SK-N-SH (cell line): ENCODE measurements at regions not wholly inside any gene's neighbourhood (a gene's known extent, or its start where the extent isn't known, plus 50 kb on each side); places are given as distances from the start of the nearest gene placed in this dataset.

Experiments used
- CTCF ChIA-PET: fragments of 300-600, 350-600 bp; formaldehyde crosslinking; extraction: SDS; loops from one replicate; lab custom pipeline; 2021; lab: Yijun Ruan, JAX
- POLR2A ChIA-PET: fragments of 350-600 bp; sonication (Branson Sonifier 250); formaldehyde crosslinking; extraction: SDS; loops from one replicate; lab custom pipeline; 2020; ENCODE audit warnings: antibody characterized with exemption, inconsistent platforms; lab: Yijun Ruan, JAX
- DNase-seq: peaks from one replicate; pipeline ENCODE4 v3.0.0; 2012
- H2AFZ ChIP-seq: fragments of 200-600 bp; sonication (generic); 2 replicates; pipeline ENCODE4 v1.8.1; 2016; ENCODE audit warnings: antibody characterized with exemption, mild to moderate bottlenecking, low read depth
- H3F3A ChIP-seq: fragments of 200-600 bp; sonication (generic); replicated peaks from 2 replicates; pipeline ENCODE3; 2016; ENCODE audit warnings: antibody characterized with exemption, mild to moderate bottlenecking; ENCODE audit not compliant: insufficient read depth
- H3K27ac ChIP-seq, 2 experiments: fragments of 200-500 bp in 1 of 2; fragments of 200-600 bp in 1 of 2; sonication (Bioruptor generic) in 1 of 2; sonication (generic), shearing (Covaris generic) in 1 of 2; 2 replicates each; pipeline versions ENCODE4 v1.5.1 to v1.6.1; 2014 to 2016; ENCODE audit warnings: low read depth in 2 of 2, inconsistent platforms in 1 of 2, low read length in 1 of 2, mild to moderate bottlenecking in 1 of 2, mixed read lengths in 1 of 2
- H3K27me3 ChIP-seq: fragments of 200-600 bp; sonication (generic), shearing (Covaris generic); 2 replicates; pipeline ENCODE4 v1.6.1; 2016; ENCODE audit warnings: mixed run types; ENCODE audit not compliant: insufficient read depth
- H3K36me3 ChIP-seq, 2 experiments: fragments of 200-500 bp in 1 of 2; fragments of 200-600 bp in 1 of 2; sonication (Bioruptor generic) in 1 of 2; sonication (generic) in 1 of 2; replicated peaks in 1 of 2; 2 replicates each; pipeline versions ENCODE3 to v1.5.1; 2014 to 2016; ENCODE audit warnings: low read length in 1 of 2, mild to moderate bottlenecking in 1 of 2; ENCODE audit not compliant: insufficient read depth in 2 of 2, control insufficient read depth in 1 of 2
- H3K4me1 ChIP-seq, 2 experiments: fragments of 200-500 bp in 1 of 2; fragments of 200-600 bp in 1 of 2; sonication (Bioruptor generic) in 1 of 2; sonication (generic), shearing (Covaris generic) in 1 of 2; 2 replicates each; pipeline versions ENCODE4 v1.5.1 to v1.6.1; 2014 to 2016; ENCODE audit warnings: low read depth in 1 of 2, low read length in 1 of 2, mixed run types in 1 of 2; ENCODE audit not compliant: insufficient read depth in 2 of 2, control insufficient read depth in 1 of 2
- H3K4me2 ChIP-seq: fragments of 200-600 bp; sonication (generic), shearing (Covaris generic); 2 replicates; pipeline ENCODE4 v1.6.1; 2017; ENCODE audit warnings: mixed run types
- H3K4me3 ChIP-seq, 2 experiments: fragments of 200-500 bp in 1 of 2; fragments of 200-600 bp in 1 of 2; sonication (Bioruptor generic) in 1 of 2; sonication (generic), shearing (Covaris generic) in 1 of 2; 2 replicates each; pipeline versions ENCODE4 v1.5.1 to v1.8.1; 2014 to 2016; ENCODE audit warnings: low read depth in 2 of 2, inconsistent platforms in 1 of 2, low read length in 1 of 2, mild to moderate bottlenecking in 1 of 2, mixed read lengths in 1 of 2, moderate library complexity in 1 of 2
- H3K79me2 ChIP-seq: fragments of 200-600 bp; sonication (generic); 2 replicates; pipeline ENCODE4 v1.8.1; 2017; ENCODE audit warnings: mild to moderate bottlenecking; ENCODE audit not compliant: insufficient read depth
- H3K9ac ChIP-seq: fragments of 200-600 bp; sonication (generic); 2 replicates; pipeline ENCODE4 v1.6.1; 2017; ENCODE audit warnings: mixed run types
- H3K9me2 ChIP-seq: fragments of 200-600 bp; sonication (generic); 2 replicates; pipeline ENCODE4 v1.6.1; 2017; ENCODE audit warnings: mixed run types
- H3K9me3 ChIP-seq: fragments of 200-600 bp; sonication (generic); 2 replicates; pipeline ENCODE4 v1.6.1; 2017; ENCODE audit warnings: mixed run types, mild to moderate bottlenecking, moderate library complexity
- H4K20me1 ChIP-seq: fragments of 200-600 bp; sonication (generic); 2 replicates; pipeline ENCODE4 v1.6.1; 2017; ENCODE audit warnings: mild to moderate bottlenecking, mixed run types; ENCODE audit not compliant: insufficient read depth
- CHD2 ChIP-seq: fragments of 150-350 bp; IDR thresholded peaks from 2 replicates; pipeline ENCODE4 v1.6.1; 2018; ENCODE audit warnings: low read length; ENCODE audit not compliant: partially characterized antibody
- ELF1 ChIP-seq: IDR thresholded peaks from 2 replicates; pipeline ENCODE4 v1.4.0; 2012
- EP300 ChIP-seq, 2 experiments: IDR thresholded peaks; 2 replicates each; pipeline versions ENCODE4 v1.4.0 to v1.6.1; 2012; ENCODE audit warnings: borderline replicate concordance in 1 of 2, low read depth in 1 of 2, low read length in 1 of 2
- EZH2phosphoT487 ChIP-seq: fragments of 200-600 bp; sonication (generic); IDR thresholded peaks from 2 replicates; pipeline ENCODE4 v1.6.1; 2017; ENCODE audit warnings: low read depth, mixed run types, mild to moderate bottlenecking, antibody characterized with exemption, moderate library complexity, borderline replicate concordance
- JUND ChIP-seq: IDR thresholded peaks from 2 replicates; pipeline ENCODE4 v1.4.0; 2012
- MEF2A ChIP-seq: IDR thresholded peaks from 2 replicates; pipeline ENCODE4 v1.4.0; 2012; ENCODE audit warnings: low read depth, borderline replicate concordance
- MXI1 ChIP-seq: IDR thresholded peaks from 2 replicates; pipeline ENCODE4 v1.6.1; 2012; ENCODE audit warnings: mild to moderate bottlenecking, low read depth, low read length, improper control_type of control experiment
- NRF1 ChIP-seq: IDR thresholded peaks from 2 replicates; pipeline ENCODE4 v1.6.1; 2012; ENCODE audit warnings: low read depth, mild to moderate bottlenecking, low read length
- POLR2AphosphoS5 ChIP-seq: IDR thresholded peaks from 2 replicates; pipeline ENCODE4 v1.6.1; 2012; ENCODE audit warnings: low read depth, low read length
- RCOR1 ChIP-seq: fragments of 150-350 bp; IDR thresholded peaks from 2 replicates; pipeline ENCODE4 v1.6.1; 2017; ENCODE audit warnings: antibody characterized with exemption, low read length
- RFX5 ChIP-seq: IDR thresholded peaks from 2 replicates; pipeline ENCODE4 v1.6.1; 2012; ENCODE audit warnings: mild to moderate bottlenecking, improper control_type of control experiment, low read length
- RXRA ChIP-seq: IDR thresholded peaks from 2 replicates; pipeline ENCODE4 v1.4.0; 2012; ENCODE audit warnings: low read depth, mild to moderate bottlenecking, borderline replicate concordance
- SIN3A ChIP-seq: IDR thresholded peaks from 2 replicates; pipeline ENCODE4 v1.6.1; 2012; ENCODE audit warnings: low read depth, mild to moderate bottlenecking, low read length, moderate library complexity, borderline replicate concordance
- SMC3 ChIP-seq: IDR thresholded peaks from 2 replicates; pipeline ENCODE4 v1.6.1; 2012; ENCODE audit warnings: low read depth, low read length, improper control_type of control experiment
- TCF12 ChIP-seq: IDR thresholded peaks from 2 replicates; pipeline ENCODE4 v1.4.0; 2012
- WGBS: methylation state at CpG from one replicate; pipeline ENCODE4 v1.1.6; 2017; ENCODE audit warnings: low lambda C conversion rate; 5-methylcytosine and 5-hydroxymethylcytosine counted together
- TF ChIP-seq, protein P1 (sequence below): fragments of 150-350 bp; IDR thresholded peaks from 2 replicates; pipeline ENCODE4 v1.6.1; 2016; ENCODE audit warnings: mild to moderate bottlenecking, low read depth, low read length
- TF ChIP-seq, protein P2 (sequence below): IDR thresholded peaks from 2 replicates; pipeline ENCODE4; 2012
- TF ChIP-seq, protein P3 (sequence below): fragments of 150-350 bp; IDR thresholded peaks from 2 replicates; pipeline ENCODE4 v1.6.1; 2017; ENCODE audit warnings: antibody characterized with exemption, low read length, low read depth, borderline replicate concordance
- TF ChIP-seq, protein P4 (sequence below): IDR thresholded peaks from 2 replicates; pipeline ENCODE4 v1.6.1; 2012; ENCODE audit warnings: mild to moderate bottlenecking, low read depth, low read length, moderate library complexity
- TF ChIP-seq, protein P5 (sequence below): IDR thresholded peaks from 2 replicates; pipeline ENCODE4 v1.4.0; 2012; ENCODE audit warnings: low read depth

DNA sequence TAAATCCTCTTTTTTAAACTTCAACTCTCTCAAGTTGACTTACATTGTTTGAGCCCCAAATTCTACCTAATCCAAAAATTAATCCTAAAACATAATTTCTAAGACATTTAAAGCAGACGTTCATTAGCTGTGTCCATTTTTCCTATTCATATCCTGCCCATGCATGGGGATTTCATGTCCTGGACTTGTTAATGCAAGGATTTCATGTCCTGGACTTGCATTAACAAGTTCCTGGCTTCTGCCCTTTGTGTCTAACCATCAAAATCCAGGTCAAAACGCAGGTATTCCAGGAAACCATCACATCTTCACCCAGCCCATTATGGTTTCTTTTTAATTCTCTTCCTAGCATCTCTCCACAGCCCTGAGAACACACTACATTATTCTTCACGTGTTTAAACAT lies 454.9 kb downstream of the KLF5 start:
- 25% methylated on average over 3 of the region's 3 CpGs for WGBS
- no peak for TF ChIP-seq CHD2
- no peak for TF ChIP-seq EZH2phosphoT487
- TF ChIP-seq, protein P1, sequence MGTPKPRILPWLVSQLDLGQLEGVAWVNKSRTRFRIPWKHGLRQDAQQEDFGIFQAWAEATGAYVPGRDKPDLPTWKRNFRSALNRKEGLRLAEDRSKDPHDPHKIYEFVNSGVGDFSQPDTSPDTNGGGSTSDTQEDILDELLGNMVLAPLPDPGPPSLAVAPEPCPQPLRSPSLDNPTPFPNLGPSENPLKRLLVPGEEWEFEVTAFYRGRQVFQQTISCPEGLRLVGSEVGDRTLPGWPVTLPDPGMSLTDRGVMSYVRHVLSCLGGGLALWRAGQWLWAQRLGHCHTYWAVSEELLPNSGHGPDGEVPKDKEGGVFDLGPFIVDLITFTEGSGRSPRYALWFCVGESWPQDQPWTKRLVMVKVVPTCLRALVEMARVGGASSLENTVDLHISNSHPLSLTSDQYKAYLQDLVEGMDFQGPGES = no peak
- no peak for TF ChIP-seq MXI1
- TF ChIP-seq, protein P2, sequence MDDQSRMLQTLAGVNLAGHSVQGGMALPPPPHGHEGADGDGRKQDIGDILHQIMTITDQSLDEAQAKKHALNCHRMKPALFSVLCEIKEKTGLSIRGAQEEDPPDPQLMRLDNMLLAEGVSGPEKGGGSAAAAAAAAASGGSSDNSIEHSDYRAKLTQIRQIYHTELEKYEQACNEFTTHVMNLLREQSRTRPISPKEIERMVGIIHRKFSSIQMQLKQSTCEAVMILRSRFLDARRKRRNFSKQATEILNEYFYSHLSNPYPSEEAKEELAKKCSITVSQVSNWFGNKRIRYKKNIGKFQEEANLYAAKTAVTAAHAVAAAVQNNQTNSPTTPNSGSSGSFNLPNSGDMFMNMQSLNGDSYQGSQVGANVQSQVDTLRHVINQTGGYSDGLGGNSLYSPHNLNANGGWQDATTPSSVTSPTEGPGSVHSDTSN = no peak
- TF ChIP-seq, protein P3, sequence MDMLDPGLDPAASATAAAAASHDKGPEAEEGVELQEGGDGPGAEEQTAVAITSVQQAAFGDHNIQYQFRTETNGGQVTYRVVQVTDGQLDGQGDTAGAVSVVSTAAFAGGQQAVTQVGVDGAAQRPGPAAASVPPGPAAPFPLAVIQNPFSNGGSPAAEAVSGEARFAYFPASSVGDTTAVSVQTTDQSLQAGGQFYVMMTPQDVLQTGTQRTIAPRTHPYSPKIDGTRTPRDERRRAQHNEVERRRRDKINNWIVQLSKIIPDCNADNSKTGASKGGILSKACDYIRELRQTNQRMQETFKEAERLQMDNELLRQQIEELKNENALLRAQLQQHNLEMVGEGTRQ = no peak
- TF ChIP-seq SIN3A = no peak
- no peak for TF ChIP-seq JUND
- TF ChIP-seq RCOR1 = no peak
- TF ChIP-seq ELF1 = no peak
- no peak for TF ChIP-seq SMC3
- no peak for TF ChIP-seq RFX5
- no peak for TF ChIP-seq NRF1
- no peak for TF ChIP-seq TCF12
- TF ChIP-seq POLR2AphosphoS5 = no peak
- TF ChIP-seq, protein P4, sequence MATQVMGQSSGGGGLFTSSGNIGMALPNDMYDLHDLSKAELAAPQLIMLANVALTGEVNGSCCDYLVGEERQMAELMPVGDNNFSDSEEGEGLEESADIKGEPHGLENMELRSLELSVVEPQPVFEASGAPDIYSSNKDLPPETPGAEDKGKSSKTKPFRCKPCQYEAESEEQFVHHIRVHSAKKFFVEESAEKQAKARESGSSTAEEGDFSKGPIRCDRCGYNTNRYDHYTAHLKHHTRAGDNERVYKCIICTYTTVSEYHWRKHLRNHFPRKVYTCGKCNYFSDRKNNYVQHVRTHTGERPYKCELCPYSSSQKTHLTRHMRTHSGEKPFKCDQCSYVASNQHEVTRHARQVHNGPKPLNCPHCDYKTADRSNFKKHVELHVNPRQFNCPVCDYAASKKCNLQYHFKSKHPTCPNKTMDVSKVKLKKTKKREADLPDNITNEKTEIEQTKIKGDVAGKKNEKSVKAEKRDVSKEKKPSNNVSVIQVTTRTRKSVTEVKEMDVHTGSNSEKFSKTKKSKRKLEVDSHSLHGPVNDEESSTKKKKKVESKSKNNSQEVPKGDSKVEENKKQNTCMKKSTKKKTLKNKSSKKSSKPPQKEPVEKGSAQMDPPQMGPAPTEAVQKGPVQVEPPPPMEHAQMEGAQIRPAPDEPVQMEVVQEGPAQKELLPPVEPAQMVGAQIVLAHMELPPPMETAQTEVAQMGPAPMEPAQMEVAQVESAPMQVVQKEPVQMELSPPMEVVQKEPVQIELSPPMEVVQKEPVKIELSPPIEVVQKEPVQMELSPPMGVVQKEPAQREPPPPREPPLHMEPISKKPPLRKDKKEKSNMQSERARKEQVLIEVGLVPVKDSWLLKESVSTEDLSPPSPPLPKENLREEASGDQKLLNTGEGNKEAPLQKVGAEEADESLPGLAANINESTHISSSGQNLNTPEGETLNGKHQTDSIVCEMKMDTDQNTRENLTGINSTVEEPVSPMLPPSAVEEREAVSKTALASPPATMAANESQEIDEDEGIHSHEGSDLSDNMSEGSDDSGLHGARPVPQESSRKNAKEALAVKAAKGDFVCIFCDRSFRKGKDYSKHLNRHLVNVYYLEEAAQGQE = no peak
- TF ChIP-seq, protein P5, sequence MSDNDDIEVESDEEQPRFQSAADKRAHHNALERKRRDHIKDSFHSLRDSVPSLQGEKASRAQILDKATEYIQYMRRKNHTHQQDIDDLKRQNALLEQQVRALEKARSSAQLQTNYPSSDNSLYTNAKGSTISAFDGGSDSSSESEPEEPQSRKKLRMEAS = no peak
- no peak for TF ChIP-seq MEF2A
- TF ChIP-seq EP300 (IDR thresholded peaks at IDR 0.05; ENCODE audit: borderline replicate concordance in 1 of 2, low read depth in 1 of 2, low read length in 1 of 2) = no peak
- no peak for TF ChIP-seq RXRA
- TF ChIP-seq, all 33 proteins: peak for 0
- POLR2A ChIA-PET = no interaction called here

More for the DNA sequence above, 454.9 kb downstream of the KLF5 start:
- H3K4me1 ChIP-seq = no peaks in the 10 kb centered on the region
- H3K9me3 ChIP-seq = no peaks in the 10 kb centered on the region
- no peaks in the 10 kb centered on the region for H3F3A ChIP-seq
- H3K27me3 ChIP-seq = no peaks in the 10 kb centered on the region
- H3K79me2 ChIP-seq = no peaks in the 10 kb centered on the region
- no peak for DNase-seq
- no peak overlapping the region for H3K27ac ChIP-seq
- no peak overlapping the region for H3K4me3 ChIP-seq
- H3K4me2 ChIP-seq = no peak overlapping the region
- H3K9me2 ChIP-seq = no peaks in the 10 kb centered on the region
- H4K20me1 ChIP-seq = no peaks in the 10 kb centered on the region
- no peak overlapping the region for H2AFZ ChIP-seq
- H3K9ac ChIP-seq = no peak overlapping the region
- CTCF ChIA-PET = no interaction called here
- H3K36me3 ChIP-seq = no peaks in the 10 kb centered on the region
